ENCODE measurements at regions not wholly inside any gene's neighbourhood (a gene's known extent, or its start where the extent isn't known, plus 50 kb on each side); places are given as distances from the start of the nearest gene placed in this dataset.

GRCh38 chr5:2207416-2208238 is 324.9 kb upstream of the IRX4 start:
- intact Hi-C loops (cut with micrococcal nuclease) = no loop called here

- intact Hi-C loops (cut with micrococcal nuclease) = no loop called here
Observed at GRCh38 chr5:2207109-2207399, 324.3 kb upstream of the IRX4 start.

GRCh38 chr5:2206293-2207108 is 323.8 kb upstream of the IRX4 start:
- intact Hi-C loops (cut with micrococcal nuclease) = no loop called here

GRCh38 chr5:2205596-2206226 is 323.0 kb upstream of the IRX4 start:
- intact Hi-C loops (cut with micrococcal nuclease) = no loop called here

GRCh38 chr5:2205185-2205585 is 322.5 kb upstream of the IRX4 start:
- intact Hi-C loops (cut with micrococcal nuclease) = no loop called here

GRCh38 chr5:2204366-2205184 is 321.9 kb upstream of the IRX4 start:
- intact Hi-C loops (cut with micrococcal nuclease) = no loop called here

GRCh38 chr5:2203774-2204173 is 321.0 kb upstream of the IRX4 start:
- intact Hi-C loops (cut with micrococcal nuclease) = no loop called here

GRCh38 chr5:2201832-2202231 is 319.1 kb upstream of the IRX4 start:
- intact Hi-C loops (cut with micrococcal nuclease) = no loop called here

GRCh38 chr5:2201421-2201820 is 318.7 kb upstream of the IRX4 start:
- intact Hi-C loops (cut with micrococcal nuclease) = no loop called here

GRCh38 chr5:2201011-2201410 is 318.3 kb upstream of the IRX4 start:
- intact Hi-C loops (cut with micrococcal nuclease) = no loop called here

GRCh38 chr5:2200261-2200950 is 317.7 kb upstream of the IRX4 start:
- intact Hi-C loops (cut with micrococcal nuclease) = no loop called here

GRCh38 chr5:2199697-2200096 is 317.0 kb upstream of the IRX4 start:
- intact Hi-C loops (cut with micrococcal nuclease) = no loop called here

- intact Hi-C loops (cut with micrococcal nuclease) = no loop called here
Observed at GRCh38 chr5:2196989-2197619, 314.4 kb upstream of the IRX4 start.

GRCh38 chr5:2196416-2196815 is 313.7 kb upstream of the IRX4 start:
- intact Hi-C loops (cut with micrococcal nuclease) = no loop called here

- intact Hi-C loops (cut with micrococcal nuclease) = no loop called here
Observed at GRCh38 chr5:2194949-2195348, 312.2 kb upstream of the IRX4 start.

- intact Hi-C loops (cut with micrococcal nuclease) = no loop called here
Observed at GRCh38 chr5:2194236-2194555, 311.5 kb upstream of the IRX4 start.

GRCh38 chr5:2193542-2194235 is 311.0 kb upstream of the IRX4 start:
- intact Hi-C loops (cut with micrococcal nuclease) = no loop called here

- intact Hi-C loops (cut with micrococcal nuclease) = no loop called here
Observed at GRCh38 chr5:2193142-2193541, 310.4 kb upstream of the IRX4 start.

GRCh38 chr5:2192496-2192895 is 309.8 kb upstream of the IRX4 start:
- intact Hi-C loops (cut with micrococcal nuclease) = no loop called here

GRCh38 chr5:2191972-2192371 is 309.2 kb upstream of the IRX4 start:
- intact Hi-C loops (cut with micrococcal nuclease) = no loop called here
